Stimulated activated CD8-positive, alpha-beta memory T cell treated with anti-CD3 and anti-CD28 coated beads, Interleukin-4, amount 100 ng/mL, for 4 hours (primary cell): ENCODE measurements at regions not wholly inside any gene's neighbourhood (a gene's known extent, or its start where the extent isn't known, plus 50 kb on each side); places are given as distances from the start of the nearest gene placed in this dataset.
"Not testable (repeated sequence)": the region's sequence is repeated elsewhere in the genome, so short reads cannot be mapped to it uniquely, and the experiment has no call there.

Experiments used
- DNase-seq, 2 donors: peaks; one replicate each; pipeline ENCODE4 v3.0.0-alpha.2; 2020; ENCODE audit warnings: low read depth in 2 of 2, low spot score in 1 of 2

GRCh38 chr5:119299242-119299614, 56.6 kb upstream of the TNFAIP8 start:
- DNase-seq, result not testable (repeated sequence)

GRCh38 chr5:119299615-119300310, 56.1 kb upstream of the TNFAIP8 start:
- DNase-seq, result peak; percentile 85 to 88

GRCh38 chr5:119300311-119300670, 55.5 kb upstream of the TNFAIP8 start:
- DNase-seq, result no peak

GRCh38 chr5:119301210-119301609, 54.6 kb upstream of the TNFAIP8 start:
- DNase-seq, result no peak

DNA sequence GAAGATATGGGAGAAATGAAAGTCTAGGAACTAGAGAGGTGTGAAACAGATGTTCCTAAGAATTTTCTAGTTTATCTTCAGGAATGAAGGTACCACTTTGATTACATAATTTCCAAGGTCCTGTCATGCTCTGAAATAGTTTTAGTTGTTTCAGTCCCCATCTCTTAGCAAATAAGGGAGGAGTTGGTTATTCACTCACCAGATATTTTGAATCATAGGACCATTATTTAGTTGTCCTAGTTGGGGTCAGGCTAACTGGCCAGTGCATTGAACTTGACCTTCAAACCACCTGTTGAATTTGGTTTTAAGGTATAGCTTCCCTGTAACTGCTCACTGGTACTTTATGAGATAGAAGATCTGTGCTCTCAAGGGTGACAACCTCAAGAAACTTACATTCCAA, 53.9 kb upstream of the TNFAIP8 start:
- no peak for DNase-seq

GRCh38 chr5:119302449-119302848, 53.4 kb upstream of the TNFAIP8 start:
- no peak for DNase-seq

DNA sequence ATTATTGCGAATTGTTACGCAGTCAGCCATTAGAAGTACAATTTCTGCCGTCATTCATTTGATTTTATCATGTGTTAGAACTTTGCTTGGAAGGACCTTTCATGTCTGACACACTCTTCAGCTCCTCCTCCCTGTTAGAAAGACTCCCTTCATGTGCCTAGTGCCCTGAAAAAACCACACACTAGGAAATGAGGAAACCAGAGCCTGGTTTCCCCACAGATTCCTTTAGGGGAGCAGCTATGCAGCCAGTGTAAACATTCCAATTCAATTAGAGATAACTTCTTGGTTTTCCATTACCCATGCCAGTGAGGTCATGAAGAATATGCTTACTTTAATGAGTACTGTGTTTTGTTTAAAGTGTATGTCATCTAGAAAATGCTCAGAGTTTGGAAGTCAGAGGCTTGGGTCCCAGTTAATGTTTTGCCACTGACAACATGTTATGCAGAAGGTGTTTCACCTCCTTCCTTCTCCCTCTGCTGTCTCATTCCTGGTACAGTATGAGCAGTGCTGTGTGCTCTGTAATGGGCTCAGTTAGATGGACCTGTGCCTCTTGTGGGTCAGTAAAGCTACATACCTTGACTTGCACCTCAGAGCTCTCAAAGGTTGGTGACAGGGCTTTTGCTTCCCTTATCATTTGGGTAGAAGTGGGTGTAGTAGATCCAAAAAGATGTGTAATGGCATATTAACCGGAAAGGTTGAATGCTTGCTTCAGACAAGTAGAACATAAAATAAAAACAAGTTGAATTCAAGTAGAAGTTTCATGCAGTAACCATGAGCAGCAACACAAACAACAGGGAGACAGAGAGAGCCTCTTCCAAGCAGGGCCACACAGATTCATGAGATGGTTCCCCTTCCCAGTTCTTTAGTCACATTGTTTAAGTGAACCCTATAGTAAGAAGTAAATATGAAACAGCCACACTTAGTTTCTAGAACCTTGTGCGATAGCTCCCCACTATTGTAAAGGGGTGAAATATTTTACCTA, 52.6 kb upstream of the TNFAIP8 start:
- no peak for DNase-seq

- DNase-seq, result no peak
Measured at GRCh38 chr5:119304439-119305211, 51.2 kb upstream of the TNFAIP8 start.
